Raji (cell line): ENCODE measurements at regions not wholly inside any gene's neighbourhood (a gene's known extent, or its start where the extent isn't known, plus 50 kb on each side); places are given as distances from the start of the nearest gene placed in this dataset.

ENCODE experiments used
- POLR2A ChIP-seq: IDR thresholded peaks from 2 replicates; pipeline ENCODE4 v1.6.1; 2011; ENCODE audit warnings: low read depth, low read length, control low read depth; ENCODE audit not compliant: insufficient read depth

- no peak for TF ChIP-seq POLR2A
Measured at GRCh38 chr20:19003366-19004336, 190.1 kb downstream of the SCP2D1 start.

- no peak for TF ChIP-seq POLR2A
Measured at GRCh38 chr20:19004975-19005374, 191.4 kb downstream of the SCP2D1 start.

- no peak for TF ChIP-seq POLR2A
Measured at GRCh38 chr20:19008497-19008896, 194.9 kb downstream of the SCP2D1 start.

- no peak for TF ChIP-seq POLR2A
Measured at GRCh38 chr20:19009081-19009688, 195.6 kb downstream of the SCP2D1 start.

- TF ChIP-seq POLR2A, result no peak
Measured at GRCh38 chr20:19012676-19013075, 199.1 kb downstream of the SCP2D1 start.

GRCh38 chr20:19013907-19014306 is 198.5 kb upstream of the SLC24A3 start:
- no peak for TF ChIP-seq POLR2A

- no peak for TF ChIP-seq POLR2A
Measured at GRCh38 chr20:19015351-19016139, 196.9 kb upstream of the SLC24A3 start.

GRCh38 chr20:19016140-19016497 is 196.3 kb upstream of the SLC24A3 start:
- no peak for TF ChIP-seq POLR2A

- no peak for TF ChIP-seq POLR2A
Measured at GRCh38 chr20:19017104-19017690, 195.2 kb upstream of the SLC24A3 start.

GRCh38 chr20:19018881-19019280 is 193.6 kb upstream of the SLC24A3 start:
- TF ChIP-seq POLR2A, result no peak

GRCh38 chr20:19019734-19020364 is 192.6 kb upstream of the SLC24A3 start:
- TF ChIP-seq POLR2A, result no peak

- TF ChIP-seq POLR2A, result no peak
Measured at GRCh38 chr20:19021406-19022117, 190.9 kb upstream of the SLC24A3 start.

GRCh38 chr20:19022118-19022575 is 190.3 kb upstream of the SLC24A3 start:
- no peak for TF ChIP-seq POLR2A
